Fibroblast of lung (primary cell): ENCODE measurements at regions not wholly inside any gene's neighbourhood (a gene's known extent, or its start where the extent isn't known, plus 50 kb on each side); places are given as distances from the start of the nearest gene placed in this dataset.

Experiments
- EZH2 ChIP-seq: IDR thresholded peaks from 2 replicates; pipeline ENCODE4 v1.5.1; 2012; ENCODE audit warnings: low read length, control low read depth, mild to moderate bottlenecking; ENCODE audit errors: missing control alignments
- TF ChIP-seq, protein P1 (sequence below), 2 donors: IDR thresholded peaks in 1 of 2; conservative IDR thresholded peaks in 1 of 2; 1 replicate in 1 of 2; 2 replicates in 1 of 2; pipeline ENCODE4 v1.5.1; 2011 to 2012; ENCODE audit warnings: low read length in 2 of 2, control low read depth in 1 of 2, inconsistent platforms in 1 of 2, low read depth in 1 of 2, mild to moderate bottlenecking in 1 of 2

GRCh38 chr10:120345186-120345585, 111.8 kb upstream of the PLPP4 start:
- TF ChIP-seq, protein P1, sequence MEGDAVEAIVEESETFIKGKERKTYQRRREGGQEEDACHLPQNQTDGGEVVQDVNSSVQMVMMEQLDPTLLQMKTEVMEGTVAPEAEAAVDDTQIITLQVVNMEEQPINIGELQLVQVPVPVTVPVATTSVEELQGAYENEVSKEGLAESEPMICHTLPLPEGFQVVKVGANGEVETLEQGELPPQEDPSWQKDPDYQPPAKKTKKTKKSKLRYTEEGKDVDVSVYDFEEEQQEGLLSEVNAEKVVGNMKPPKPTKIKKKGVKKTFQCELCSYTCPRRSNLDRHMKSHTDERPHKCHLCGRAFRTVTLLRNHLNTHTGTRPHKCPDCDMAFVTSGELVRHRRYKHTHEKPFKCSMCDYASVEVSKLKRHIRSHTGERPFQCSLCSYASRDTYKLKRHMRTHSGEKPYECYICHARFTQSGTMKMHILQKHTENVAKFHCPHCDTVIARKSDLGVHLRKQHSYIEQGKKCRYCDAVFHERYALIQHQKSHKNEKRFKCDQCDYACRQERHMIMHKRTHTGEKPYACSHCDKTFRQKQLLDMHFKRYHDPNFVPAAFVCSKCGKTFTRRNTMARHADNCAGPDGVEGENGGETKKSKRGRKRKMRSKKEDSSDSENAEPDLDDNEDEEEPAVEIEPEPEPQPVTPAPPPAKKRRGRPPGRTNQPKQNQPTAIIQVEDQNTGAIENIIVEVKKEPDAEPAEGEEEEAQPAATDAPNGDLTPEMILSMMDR (conservative IDR thresholded peaks at IDR 0.05 in 1 of 2, IDR thresholded peaks at IDR 0.05 in 1 of 2; ENCODE audit: low read depth in 1 of 2, low read length in 2 of 2) = no peak
- TF ChIP-seq EZH2 = no peak
